WERI-Rb-1 (cell line): ENCODE measurements at regions not wholly inside any gene's neighbourhood (a gene's known extent, or its start where the extent isn't known, plus 50 kb on each side); places are given as distances from the start of the nearest gene placed in this dataset.
A peak's percentile ranks its signal among the peaks of the same experiment; 100 is the strongest.

ENCODE experiments used
- DNase-seq: peaks from one replicate; pipeline ENCODE4 v3.0.0-alpha.2; 2020
- H3K27ac ChIP-seq: fragments of 250-450 bp; sonication (Bioruptor Pico); 2 replicates; pipeline ENCODE4 v1.5.1; 2020; ENCODE audit warnings: mild to moderate bottlenecking, moderate library complexity
- H3K27me3 ChIP-seq: fragments of 250-450 bp; sonication (Bioruptor Pico); 2 replicates; pipeline ENCODE4 v1.5.1; 2021; ENCODE audit warnings: mild to moderate bottlenecking, low read depth, moderate library complexity; ENCODE audit not compliant: insufficient read depth, severe bottlenecking
- H3K36me3 ChIP-seq: fragments of 250-450 bp; sonication (Bioruptor Pico); 2 replicates; pipeline ENCODE4 v1.5.1; 2020; ENCODE audit warnings: mild to moderate bottlenecking, moderate library complexity
- H3K4me3 ChIP-seq: 2 replicates; pipeline ENCODE4 v1.5.1; 2011; ENCODE audit warnings: low read depth, mild to moderate bottlenecking, control low read depth, low read length
- H3K9me3 ChIP-seq: fragments of 250-450 bp; sonication (Bioruptor Pico); 2 replicates; pipeline ENCODE4 v1.5.1; 2021; ENCODE audit warnings: mild to moderate bottlenecking, moderate library complexity; ENCODE audit not compliant: severe bottlenecking
- TF ChIP-seq, protein P1 (sequence below): IDR thresholded peaks from 2 replicates; pipeline ENCODE4 v1.5.1; 2011; ENCODE audit warnings: low read depth, mild to moderate bottlenecking, control low read depth, inconsistent platforms, low read length

DNA sequence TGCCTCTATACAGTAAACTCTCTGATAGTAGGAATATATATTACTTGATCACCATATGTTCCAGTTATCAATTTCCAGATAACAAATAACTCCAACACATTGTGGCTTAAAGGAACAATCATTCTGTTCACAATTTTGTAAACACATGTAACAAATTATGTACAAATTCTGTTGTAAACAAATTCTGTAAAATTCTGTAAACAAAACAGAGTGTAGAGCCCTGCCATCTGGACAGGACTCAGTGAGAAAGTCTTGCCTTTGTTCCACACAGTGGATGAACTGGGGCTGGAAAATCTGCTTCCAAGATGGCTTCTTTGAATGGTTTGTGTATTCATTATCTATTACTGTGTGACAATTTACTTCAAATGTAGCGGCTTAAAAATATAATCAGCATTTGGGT is 69.0 kb upstream of the LRRC7 start:
- Histone ChIP-seq H3K9me3 (no peaks in the 10 kb centered on the region), H3K36me3 (no peaks in the 10 kb centered on the region), H3K4me3 (no peak overlapping the region), H3K27me3 (no peaks in the 10 kb centered on the region), H3K27ac (no peak overlapping the region)
- TF ChIP-seq, protein P1, sequence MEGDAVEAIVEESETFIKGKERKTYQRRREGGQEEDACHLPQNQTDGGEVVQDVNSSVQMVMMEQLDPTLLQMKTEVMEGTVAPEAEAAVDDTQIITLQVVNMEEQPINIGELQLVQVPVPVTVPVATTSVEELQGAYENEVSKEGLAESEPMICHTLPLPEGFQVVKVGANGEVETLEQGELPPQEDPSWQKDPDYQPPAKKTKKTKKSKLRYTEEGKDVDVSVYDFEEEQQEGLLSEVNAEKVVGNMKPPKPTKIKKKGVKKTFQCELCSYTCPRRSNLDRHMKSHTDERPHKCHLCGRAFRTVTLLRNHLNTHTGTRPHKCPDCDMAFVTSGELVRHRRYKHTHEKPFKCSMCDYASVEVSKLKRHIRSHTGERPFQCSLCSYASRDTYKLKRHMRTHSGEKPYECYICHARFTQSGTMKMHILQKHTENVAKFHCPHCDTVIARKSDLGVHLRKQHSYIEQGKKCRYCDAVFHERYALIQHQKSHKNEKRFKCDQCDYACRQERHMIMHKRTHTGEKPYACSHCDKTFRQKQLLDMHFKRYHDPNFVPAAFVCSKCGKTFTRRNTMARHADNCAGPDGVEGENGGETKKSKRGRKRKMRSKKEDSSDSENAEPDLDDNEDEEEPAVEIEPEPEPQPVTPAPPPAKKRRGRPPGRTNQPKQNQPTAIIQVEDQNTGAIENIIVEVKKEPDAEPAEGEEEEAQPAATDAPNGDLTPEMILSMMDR, result no peak
- DNase-seq, result no peak

DNA sequence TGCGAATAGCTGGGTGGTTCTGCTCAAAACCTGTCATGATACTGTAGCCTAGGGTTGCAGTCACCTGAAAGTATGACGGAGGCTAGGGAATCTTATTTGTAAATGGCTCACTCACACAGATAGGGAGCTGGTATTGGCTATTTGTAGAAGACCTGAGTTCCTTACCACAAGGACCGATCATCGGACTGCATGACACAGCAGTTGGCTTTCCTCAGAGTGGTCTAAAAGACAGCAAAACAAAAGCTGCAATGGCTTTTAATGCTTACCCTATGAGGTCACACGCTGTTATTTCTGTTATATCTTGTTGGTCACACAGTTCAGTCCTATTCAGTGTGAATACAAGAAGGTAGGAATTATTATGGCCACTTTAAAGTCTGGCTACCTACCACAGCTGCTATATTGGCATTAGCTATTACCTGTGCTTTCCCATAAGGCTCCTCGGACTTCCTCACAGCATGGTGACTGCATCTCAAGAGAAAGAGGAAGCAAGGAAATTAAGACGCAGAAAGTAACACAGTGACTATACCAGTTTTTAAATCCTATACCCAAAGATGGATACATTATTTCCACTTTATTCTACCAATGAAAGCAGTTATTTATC is 68.4 kb upstream of the LRRC7 start:
- TF ChIP-seq, protein P1, result no peak
- no peaks in the 10 kb centered on the region for H3K27me3 ChIP-seq
- no peak overlapping the region for H3K4me3 ChIP-seq
- H3K27ac ChIP-seq, result no peak overlapping the region
- no peaks in the 10 kb centered on the region for H3K36me3 ChIP-seq
- DNase-seq, result no peak
- H3K9me3 ChIP-seq, result no peaks in the 10 kb centered on the region

DNA sequence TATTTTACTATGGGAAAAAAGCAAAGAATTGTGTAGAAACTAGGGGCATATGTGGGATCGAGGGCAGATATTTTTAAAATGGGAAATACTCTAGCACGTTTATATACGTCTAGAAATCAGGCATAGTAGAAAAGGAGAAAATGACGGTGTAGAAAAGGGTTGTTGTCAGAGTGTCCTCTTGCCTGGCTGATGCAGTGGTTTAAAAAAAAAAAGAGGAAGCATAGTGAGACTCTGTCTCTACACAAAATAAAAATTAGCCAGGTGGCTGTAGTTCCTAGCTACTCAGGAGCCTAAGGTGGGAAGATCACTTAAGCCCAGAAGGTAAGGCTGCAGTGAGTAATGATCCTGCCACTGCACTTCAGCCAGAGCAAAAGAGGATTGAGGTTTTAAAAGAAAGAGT is 64.7 kb upstream of the LRRC7 start:
- H3K27me3 ChIP-seq, result no peaks in the 10 kb centered on the region
- H3K27ac ChIP-seq, result no peak overlapping the region
- TF ChIP-seq, protein P1, result no peak
- no peaks in the 10 kb centered on the region for H3K9me3 ChIP-seq
- no peak overlapping the region for H3K4me3 ChIP-seq
- peak; percentile 8 for DNase-seq
- no peaks in the 10 kb centered on the region for H3K36me3 ChIP-seq

DNA sequence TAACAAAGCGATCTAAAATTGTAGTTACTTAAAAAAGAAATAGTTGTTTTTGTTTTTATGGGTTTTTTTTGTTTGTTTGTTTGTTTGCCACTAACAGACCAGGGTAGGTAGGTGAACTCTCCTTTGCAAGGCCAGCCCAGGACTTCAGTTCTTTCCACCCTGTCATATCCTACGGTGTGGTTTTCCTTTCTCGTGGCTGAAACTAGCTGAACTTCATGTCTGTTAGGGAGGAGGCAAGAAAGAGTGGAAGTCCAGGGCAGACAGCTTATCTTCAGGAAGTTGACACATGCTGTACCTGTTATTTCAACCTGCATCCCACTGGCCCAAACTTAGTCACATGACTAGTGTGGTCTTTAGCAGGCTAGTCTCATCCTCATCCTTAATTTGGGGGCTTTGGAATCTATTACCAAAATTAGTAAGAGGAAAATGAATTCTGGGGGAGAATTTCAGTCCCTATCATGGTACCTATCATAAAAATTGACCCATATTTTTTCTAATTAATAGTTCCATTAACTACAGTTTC is 62.9 kb upstream of the LRRC7 start:
- Histone ChIP-seq H3K36me3 (no peaks in the 10 kb centered on the region), H3K27ac (no peak overlapping the region), H3K4me3 (no peak overlapping the region), H3K27me3 (no peaks in the 10 kb centered on the region), H3K9me3 (no peaks in the 10 kb centered on the region)
- no peak for DNase-seq
- TF ChIP-seq, protein P1, result no peak

DNA sequence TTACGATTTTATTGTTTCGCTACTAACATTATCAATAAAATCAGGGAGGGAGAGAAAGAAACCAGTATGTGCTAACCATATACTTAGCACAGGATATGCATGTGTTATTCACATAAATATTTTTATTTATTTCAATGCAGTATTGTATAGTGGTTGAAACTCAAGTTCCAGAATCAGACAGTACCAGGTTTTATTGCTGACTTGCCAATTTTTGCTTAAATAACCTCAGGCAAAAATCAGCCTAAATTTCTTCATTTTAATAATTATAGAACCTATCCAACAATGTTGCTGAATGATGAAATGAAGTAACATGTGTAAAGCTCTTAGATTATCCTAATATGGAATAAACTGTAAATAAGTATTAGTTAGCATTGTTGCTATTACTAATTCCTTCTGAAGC is 61.4 kb upstream of the LRRC7 start:
- no peak overlapping the region for H3K4me3 ChIP-seq
- no peaks in the 10 kb centered on the region for H3K27me3 ChIP-seq
- DNase-seq, result no peak
- no peaks in the 10 kb centered on the region for H3K9me3 ChIP-seq
- no peak overlapping the region for H3K27ac ChIP-seq
- TF ChIP-seq, protein P1, result no peak
- H3K36me3 ChIP-seq, result no peaks in the 10 kb centered on the region

DNA sequence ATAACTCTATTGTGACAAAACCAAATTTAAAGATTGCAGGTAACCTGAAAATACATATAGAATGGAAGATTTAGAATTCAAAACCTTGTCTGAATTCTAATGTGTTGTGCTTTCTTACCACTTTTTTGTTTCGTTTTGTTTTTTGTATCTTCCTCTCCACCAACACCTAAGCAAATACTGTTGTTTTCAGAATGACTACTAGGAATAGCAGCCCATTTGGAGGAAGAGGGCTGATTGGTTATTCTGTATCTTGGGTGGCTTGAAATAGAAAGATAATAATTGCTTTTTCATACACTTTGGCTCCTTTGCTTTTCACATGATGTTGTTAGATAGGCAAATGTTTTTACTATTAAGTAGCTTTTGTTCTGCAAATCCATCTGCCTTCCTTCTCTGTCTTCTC is 61.0 kb upstream of the LRRC7 start:
- Histone ChIP-seq H3K27ac (no peak overlapping the region), H3K9me3 (no peaks in the 10 kb centered on the region), H3K36me3 (no peaks in the 10 kb centered on the region), H3K27me3 (no peaks in the 10 kb centered on the region), H3K4me3 (no peak overlapping the region)
- TF ChIP-seq, protein P1, result no peak
- no peak for DNase-seq
